HEK293T (cell line): ENCODE measurements at regions not wholly inside any gene's neighbourhood (a gene's known extent, or its start where the extent isn't known, plus 50 kb on each side); places are given as distances from the start of the nearest gene placed in this dataset.

Experiments
- ARNT ChIP-seq: fragments of 450-650 bp; IDR thresholded peaks from 2 replicates; pipeline ENCODE4 v1.6.1; 2017; ENCODE audit warnings: mild to moderate bottlenecking
- BHLHE40 ChIP-seq: fragments of 450-650 bp; IDR thresholded peaks from 2 replicates; pipeline ENCODE4 v1.6.1; 2016; ENCODE audit warnings: mild to moderate bottlenecking, moderate library complexity, borderline replicate concordance
- FOXA1 ChIP-seq: fragments of 450-650 bp; IDR thresholded peaks from 2 replicates; pipeline ENCODE4 v1.6.1; 2016; ENCODE audit warnings: mild to moderate bottlenecking
- FOXK2 ChIP-seq: fragments of 450-650 bp; IDR thresholded peaks from 2 replicates; pipeline ENCODE4 v1.6.1; 2016; ENCODE audit warnings: mild to moderate bottlenecking
- HDGF ChIP-seq: fragments of 450-650 bp; IDR thresholded peaks from 2 replicates; pipeline ENCODE4 v1.6.1; 2017; ENCODE audit warnings: antibody characterized with exemption, borderline replicate concordance
- LEF1 ChIP-seq: fragments of 450-650 bp; IDR thresholded peaks from 2 replicates; pipeline ENCODE4 v1.6.1; 2017; ENCODE audit warnings: mild to moderate bottlenecking, borderline replicate concordance
- NFRKB ChIP-seq: fragments of 450-650 bp; IDR thresholded peaks from 2 replicates; pipeline ENCODE4 v1.6.1; 2016; ENCODE audit warnings: mild to moderate bottlenecking, moderate library complexity
- SP1 ChIP-seq: fragments of 450-650 bp; IDR thresholded peaks from 2 replicates; pipeline ENCODE4 v1.6.1; 2017
- SUZ12 ChIP-seq: fragments of 450-650 bp; IDR thresholded peaks from 2 replicates; pipeline ENCODE4 v1.6.1; 2016; ENCODE audit warnings: mild to moderate bottlenecking
- TARDBP ChIP-seq: fragments of 450-650 bp; IDR thresholded peaks from 2 replicates; pipeline ENCODE4 v1.6.1; 2016

GRCh38 chr17:70920416-70920815 is 751.1 kb downstream of the KCNJ2 start:
- TF ChIP-seq FOXK2 = no peak
- no peak for TF ChIP-seq SP1
- TF ChIP-seq ARNT = no peak
- TF ChIP-seq HDGF = no peak
- no peak for TF ChIP-seq FOXA1
- TF ChIP-seq LEF1 = no peak
- no peak for TF ChIP-seq TARDBP
- no peak for TF ChIP-seq NFRKB
- no peak for TF ChIP-seq SUZ12
- TF ChIP-seq BHLHE40 = no peak
